ENCODE measurements at regions not wholly inside any gene's neighbourhood (a gene's known extent, or its start where the extent isn't known, plus 50 kb on each side); places are given as distances from the start of the nearest gene placed in this dataset.

DNA sequence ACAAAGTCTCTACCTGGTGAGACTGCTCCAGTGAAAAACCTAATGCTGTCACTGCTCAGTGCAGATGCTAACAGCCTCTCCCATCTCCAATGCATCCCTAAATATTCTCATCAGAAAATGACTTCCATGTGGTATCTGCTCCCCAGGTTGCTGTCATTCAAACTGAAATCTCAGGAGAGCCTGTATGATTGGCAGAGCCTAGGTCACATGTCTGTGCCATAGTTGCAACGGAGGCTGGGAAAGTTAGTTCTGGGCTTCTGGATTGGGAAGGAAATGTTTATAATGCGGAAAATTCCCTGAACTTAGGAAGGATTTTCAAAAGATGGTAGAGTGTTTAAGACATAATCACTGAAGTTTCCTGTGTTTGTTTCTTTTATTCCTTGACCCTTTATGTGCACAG lies 206.4 kb upstream of the ZKSCAN2 start:
- no peak overlapping the region for H3K27ac Mint-ChIP-seq (ENCODE audit: unreplicated experiment)
- H3K4me3 Mint-ChIP-seq (ENCODE audit: unreplicated experiment) = no peak overlapping the region
- no peak for DNase-seq
- no peaks in the 10 kb centered on the region for H3K4me1 Mint-ChIP-seq (ENCODE audit: low read depth, unreplicated experiment)
- no peak for TF ChIP-seq CTCF (IDR thresholded peaks at IDR 0.05; ENCODE audit: partially characterized antibody, unreplicated experiment)
- no peaks in the 10 kb centered on the region for H3K27me3 Mint-ChIP-seq (ENCODE audit: unreplicated experiment)
- H3K36me3 Mint-ChIP-seq (ENCODE audit: unreplicated experiment) = no peaks in the 10 kb centered on the region
- H3K9me3 Mint-ChIP-seq (ENCODE audit: unreplicated experiment) = no peaks in the 10 kb centered on the region

DNA sequence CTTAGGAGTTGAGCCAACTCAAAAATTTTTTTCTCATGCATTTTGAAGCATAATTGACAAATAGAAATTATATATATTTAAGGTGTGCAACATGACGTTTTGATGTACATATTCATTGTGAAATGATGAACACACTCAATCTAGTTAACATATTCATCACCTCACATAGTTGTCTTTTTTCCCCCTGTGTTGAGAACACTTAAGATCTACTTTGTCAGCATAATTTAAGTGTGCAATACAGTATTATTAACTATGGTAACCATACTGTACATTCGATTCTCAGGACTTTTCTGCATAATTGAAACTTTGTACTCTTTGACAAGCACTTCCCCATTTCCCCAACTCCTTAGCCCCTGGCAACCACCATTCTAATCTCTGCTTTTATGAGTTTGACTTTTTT lies 192.2 kb upstream of the ZKSCAN2 start:
- TF ChIP-seq CTCF (IDR thresholded peaks at IDR 0.05; ENCODE audit: partially characterized antibody, unreplicated experiment) = no peak
- Mint-ChIP-seq H3K27ac (ENCODE audit: unreplicated experiment) (no peak overlapping the region), H3K4me3 (ENCODE audit: unreplicated experiment) (no peak overlapping the region), H3K9me3 (ENCODE audit: unreplicated experiment) (peaks cover 4% of the 10 kb centered on the region), H3K4me1 (ENCODE audit: low read depth, unreplicated experiment) (no peaks in the 10 kb centered on the region), H3K36me3 (ENCODE audit: unreplicated experiment) (peaks cover 6% of the 10 kb centered on the region), H3K27me3 (ENCODE audit: unreplicated experiment) (no peaks in the 10 kb centered on the region)
- DNase-seq = no peak

DNA sequence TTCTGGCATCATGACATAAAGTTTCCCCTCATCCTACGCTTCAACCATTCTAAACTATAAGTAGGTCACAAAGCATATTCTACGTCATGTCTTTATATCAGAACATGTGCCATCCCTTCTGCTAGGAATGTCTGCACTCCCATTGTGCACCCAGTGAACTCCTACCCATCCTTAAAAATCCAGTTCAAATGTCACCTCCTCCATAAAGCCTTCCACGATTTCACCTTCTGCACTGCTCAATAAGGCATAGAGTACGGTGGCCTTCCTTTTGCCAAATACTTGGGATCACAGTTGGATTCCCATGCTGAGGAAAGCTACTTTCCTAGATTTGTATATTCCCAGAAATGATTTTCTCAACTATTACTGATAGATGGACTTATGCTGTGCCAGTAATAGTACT lies 186.3 kb upstream of the ZKSCAN2 start:
- no peak overlapping the region for H3K27ac Mint-ChIP-seq (ENCODE audit: unreplicated experiment)

GRCh38 chr16:25434064-25434463 lies 176.4 kb upstream of the ZKSCAN2 start:
- Mint-ChIP-seq H3K27me3 (ENCODE audit: unreplicated experiment) (no peaks in the 10 kb centered on the region), H3K27ac (ENCODE audit: unreplicated experiment) (no peak overlapping the region), H3K9me3 (ENCODE audit: unreplicated experiment) (peaks cover 2% of the 10 kb centered on the region), H3K36me3 (ENCODE audit: unreplicated experiment) (no peaks in the 10 kb centered on the region), H3K4me1 (ENCODE audit: low read depth, unreplicated experiment) (no peaks in the 10 kb centered on the region), H3K4me3 (ENCODE audit: unreplicated experiment) (no peak overlapping the region)
- DNase-seq = no peak
- no peak for TF ChIP-seq CTCF (IDR thresholded peaks at IDR 0.05; ENCODE audit: partially characterized antibody, unreplicated experiment)

More for the DNA sequence above, 186.3 kb upstream of the ZKSCAN2 start:
- H3K27me3 Mint-ChIP-seq (ENCODE audit: unreplicated experiment) = no peaks in the 10 kb centered on the region
- H3K36me3 Mint-ChIP-seq (ENCODE audit: unreplicated experiment) = peaks cover 6% of the 10 kb centered on the region
- peaks cover 4% of the 10 kb centered on the region for H3K9me3 Mint-ChIP-seq (ENCODE audit: unreplicated experiment)
- no peak for DNase-seq
- no peak overlapping the region for H3K4me3 Mint-ChIP-seq (ENCODE audit: unreplicated experiment)
- TF ChIP-seq CTCF (IDR thresholded peaks at IDR 0.05; ENCODE audit: partially characterized antibody, unreplicated experiment) = no peak
- no peaks in the 10 kb centered on the region for H3K4me1 Mint-ChIP-seq (ENCODE audit: low read depth, unreplicated experiment)

GRCh38 chr16:25433388-25433787 lies 175.7 kb upstream of the ZKSCAN2 start:
- Mint-ChIP-seq H3K9me3 (ENCODE audit: unreplicated experiment) (peaks cover 2% of the 10 kb centered on the region), H3K36me3 (ENCODE audit: unreplicated experiment) (no peaks in the 10 kb centered on the region), H3K4me1 (ENCODE audit: low read depth, unreplicated experiment) (no peaks in the 10 kb centered on the region), H3K27me3 (ENCODE audit: unreplicated experiment) (no peaks in the 10 kb centered on the region), H3K4me3 (ENCODE audit: unreplicated experiment) (no peak overlapping the region), H3K27ac (ENCODE audit: unreplicated experiment) (no peak overlapping the region)
- no peak for DNase-seq
- no peak for TF ChIP-seq CTCF (IDR thresholded peaks at IDR 0.05; ENCODE audit: partially characterized antibody, unreplicated experiment)

Measured in glutamatergic neuron (in vitro differentiated cells).